SH-SY5Y (cell line): ENCODE measurements at regions not wholly inside any gene's neighbourhood (a gene's known extent, or its start where the extent isn't known, plus 50 kb on each side); places are given as distances from the start of the nearest gene placed in this dataset.

Experiments used
- GATA2 ChIP-seq: IDR thresholded peaks from 2 replicates; pipeline ENCODE4 v1.6.1; 2011; ENCODE audit warnings: mild to moderate bottlenecking, low read depth, low read length
- GATA3 ChIP-seq: IDR thresholded peaks from 2 replicates; pipeline ENCODE4 v1.6.1; 2011; ENCODE audit warnings: low read depth, mild to moderate bottlenecking, low read length, moderate library complexity

GRCh38 chr2:183348492-183348891, 224.2 kb downstream of the NUP35 start:
- TF ChIP-seq GATA2 (no peak), GATA3 (no peak)
